ENCODE measurements at regions not wholly inside any gene's neighbourhood (a gene's known extent, or its start where the extent isn't known, plus 50 kb on each side); places are given as distances from the start of the nearest gene placed in this dataset.

GRCh38 chr10:130745251-130745650 is 566.3 kb downstream of the TCERG1L start:
- no peak for DNase-seq (ENCODE audit: low read depth)

DNA sequence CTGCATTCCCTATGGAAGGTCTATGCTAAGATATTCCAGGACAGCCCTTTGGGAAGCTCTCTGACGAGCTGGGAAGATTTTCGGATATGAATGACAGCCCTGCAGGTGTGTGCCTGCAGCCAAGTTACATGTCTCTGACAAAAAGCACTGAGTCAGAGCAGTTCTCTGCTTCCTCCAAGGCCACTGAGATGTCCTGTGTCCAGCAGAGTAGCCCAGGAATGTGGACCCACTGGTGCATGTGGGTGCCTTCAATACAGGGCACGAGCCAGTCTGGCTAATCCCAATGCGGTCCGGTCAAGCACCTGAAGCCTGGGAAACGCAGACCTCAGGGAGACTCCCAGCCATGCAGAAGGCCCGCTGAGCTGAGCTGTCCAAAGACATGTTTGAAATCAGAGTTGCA is 565.7 kb downstream of the TCERG1L start:
- DNase-seq (ENCODE audit: low read depth) = no peak

DNA sequence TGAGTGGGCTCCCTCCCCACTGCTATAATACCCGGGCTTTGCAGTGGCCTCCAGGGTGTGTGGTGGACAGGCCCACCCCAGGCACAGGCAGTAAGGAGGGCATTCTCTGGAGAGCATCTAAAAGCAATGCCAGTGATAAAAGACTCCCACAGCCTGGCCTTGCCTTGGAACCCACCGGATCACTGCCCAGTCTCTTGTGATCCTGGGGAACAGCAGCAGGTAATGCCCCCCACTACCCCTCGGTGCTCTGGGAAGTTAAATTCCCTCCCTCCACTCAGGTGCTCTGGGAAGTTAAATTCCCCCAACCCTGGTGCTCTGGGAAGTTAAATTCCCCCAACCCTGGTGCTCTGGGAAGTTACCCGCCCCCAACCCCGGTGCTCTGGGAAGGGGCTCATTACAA is 565.2 kb downstream of the TCERG1L start:
- no peak for DNase-seq (ENCODE audit: low read depth)

DNA sequence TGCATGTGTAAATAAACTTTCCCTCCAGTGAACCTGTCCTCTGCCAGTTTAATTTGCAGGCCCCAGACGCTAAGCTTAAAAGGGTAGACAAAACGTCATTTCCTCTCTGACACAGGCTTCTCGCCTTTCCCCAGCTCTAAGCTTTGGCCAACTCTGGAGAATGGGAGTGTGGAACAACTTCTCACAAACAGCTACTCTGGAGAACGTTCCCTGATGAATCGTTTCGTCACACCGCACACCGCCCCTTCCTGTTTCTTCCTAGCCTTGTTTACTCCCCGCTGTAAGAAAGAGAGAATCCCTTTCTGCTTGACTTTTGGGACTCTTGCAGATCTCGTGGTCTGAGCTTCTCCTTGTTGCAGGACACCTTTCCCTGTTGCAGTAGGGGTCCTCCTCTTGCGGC is 564.2 kb downstream of the TCERG1L start:
- DNase-seq (ENCODE audit: low read depth) = no peak

- no peak for DNase-seq (ENCODE audit: low read depth)
Measured at GRCh38 chr10:130747946-130748345, 563.6 kb downstream of the TCERG1L start.

- DNase-seq (ENCODE audit: low read depth) = no peak
Measured at GRCh38 chr10:130748409-130749057, 563.0 kb downstream of the TCERG1L start.

GRCh38 chr10:130749911-130750310 is 561.6 kb downstream of the TCERG1L start:
- no peak for DNase-seq (ENCODE audit: low read depth)

GRCh38 chr10:130750441-130750840 is 561.1 kb downstream of the TCERG1L start:
- DNase-seq (ENCODE audit: low read depth) = no peak

DNA sequence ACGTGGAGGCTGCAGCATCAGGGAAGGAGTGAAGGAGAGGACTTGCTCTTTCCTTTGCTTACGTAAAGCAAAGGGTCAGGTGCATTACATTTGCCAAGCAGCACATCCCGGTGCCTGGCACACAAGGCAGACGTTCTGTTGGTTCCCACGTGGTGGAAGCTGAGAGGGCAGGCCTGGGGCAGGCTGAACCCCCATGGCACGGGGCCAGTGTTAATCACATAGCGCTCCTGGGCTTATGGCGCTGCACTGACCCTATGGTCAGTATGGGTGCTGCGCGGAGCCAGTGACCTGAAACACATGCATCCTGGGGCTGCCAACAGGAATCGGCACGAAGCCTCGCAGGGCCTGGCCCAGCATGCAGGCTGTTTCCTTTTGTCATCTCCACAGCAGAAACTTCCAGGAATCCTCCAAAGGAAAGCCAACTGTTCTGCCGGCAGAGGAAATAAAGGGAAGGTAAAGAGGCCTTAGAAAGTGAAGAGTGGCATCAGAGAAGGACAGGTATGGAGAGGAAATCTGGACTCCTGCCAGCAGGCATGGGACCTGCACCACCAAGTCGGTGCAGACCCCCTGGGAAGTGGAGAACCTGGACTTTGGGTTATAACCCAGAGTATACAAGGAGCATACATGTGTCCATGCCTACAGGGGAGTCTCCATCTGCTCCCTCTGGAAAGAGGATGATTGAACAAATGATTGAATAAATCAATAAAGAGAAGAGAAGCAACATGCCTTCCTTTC is 560.2 kb downstream of the TCERG1L start:
- DNase-seq (ENCODE audit: low read depth) = no peak

DNA sequence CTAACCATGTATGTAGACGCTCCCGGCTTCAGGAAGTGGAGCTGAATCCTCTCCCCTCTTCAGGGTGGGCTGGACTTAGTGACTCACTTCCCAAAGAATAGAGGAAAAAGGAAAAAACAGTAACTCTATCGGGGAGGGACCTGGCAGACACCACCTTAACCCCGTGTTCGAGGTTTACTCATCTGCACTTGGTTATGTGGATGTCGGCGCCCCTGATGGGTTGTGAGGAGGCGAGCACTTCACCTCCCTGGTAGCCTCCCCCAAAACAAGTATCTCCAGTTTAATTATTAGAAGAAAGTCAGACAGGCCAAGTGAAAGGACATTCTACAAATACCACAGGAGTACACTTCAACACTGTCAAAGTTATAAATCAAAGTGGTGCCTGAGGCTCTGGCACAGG is 559.7 kb downstream of the TCERG1L start:
- no peak for DNase-seq (ENCODE audit: low read depth)

- no peak for DNase-seq (ENCODE audit: low read depth)
Measured at GRCh38 chr10:130756651-130757050, 554.9 kb downstream of the TCERG1L start.

- no peak for DNase-seq (ENCODE audit: low read depth)
Measured at GRCh38 chr10:130757271-130757670, 554.2 kb downstream of the TCERG1L start.

DNA sequence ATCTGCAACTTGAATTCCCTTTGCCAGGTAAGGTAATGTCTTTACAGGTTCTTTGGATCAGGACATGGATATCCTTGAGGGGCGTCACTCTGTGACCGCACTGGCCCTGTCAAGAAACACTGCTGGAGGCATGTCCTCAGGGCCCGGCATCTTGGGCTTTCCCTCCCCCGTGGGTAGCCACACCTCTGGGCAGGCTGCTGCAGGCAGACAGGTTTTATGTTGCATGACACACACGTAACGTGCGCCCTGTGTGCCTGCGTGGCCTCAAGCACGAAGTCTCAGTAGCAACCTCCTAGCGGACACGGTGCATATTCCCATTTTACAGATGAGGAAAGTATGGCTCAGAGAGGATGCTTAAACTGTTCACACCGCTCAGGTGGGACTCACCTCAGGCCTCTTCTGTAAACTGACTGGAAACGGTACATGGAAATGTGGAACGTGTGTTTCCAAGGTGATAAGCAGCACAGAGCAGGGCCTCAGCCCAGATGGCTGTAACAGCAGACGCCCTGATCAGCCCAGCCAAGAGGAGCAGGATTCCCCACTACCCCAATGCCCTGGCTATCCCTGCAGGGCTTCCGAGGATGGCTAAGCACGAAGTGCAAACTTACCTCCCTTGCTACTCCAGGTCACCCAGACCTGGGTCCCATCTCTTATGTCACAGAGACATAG is 553.6 kb downstream of the TCERG1L start:
- DNase-seq (ENCODE audit: low read depth) = no peak

DNA sequence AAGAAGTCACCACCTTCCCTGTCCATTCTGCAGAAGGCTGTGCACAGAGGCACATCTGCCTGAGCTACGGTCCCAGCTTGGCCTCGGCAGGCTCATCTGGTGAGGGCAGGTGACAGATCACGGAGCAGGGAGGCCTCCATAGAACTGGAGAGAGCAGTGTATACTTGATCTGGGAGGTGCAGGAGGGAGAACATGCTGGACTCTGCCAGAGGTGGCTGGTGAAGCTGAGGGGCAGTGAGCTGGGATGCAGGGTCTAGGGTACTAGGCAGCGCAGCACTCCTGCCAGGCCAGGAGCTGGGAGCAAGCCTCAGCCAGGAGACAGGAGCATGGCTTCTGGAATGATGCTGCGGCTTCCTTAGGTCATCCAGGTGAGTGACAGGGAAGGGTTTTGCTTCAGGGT is 553.0 kb downstream of the TCERG1L start:
- DNase-seq (ENCODE audit: low read depth) = no peak

DNA sequence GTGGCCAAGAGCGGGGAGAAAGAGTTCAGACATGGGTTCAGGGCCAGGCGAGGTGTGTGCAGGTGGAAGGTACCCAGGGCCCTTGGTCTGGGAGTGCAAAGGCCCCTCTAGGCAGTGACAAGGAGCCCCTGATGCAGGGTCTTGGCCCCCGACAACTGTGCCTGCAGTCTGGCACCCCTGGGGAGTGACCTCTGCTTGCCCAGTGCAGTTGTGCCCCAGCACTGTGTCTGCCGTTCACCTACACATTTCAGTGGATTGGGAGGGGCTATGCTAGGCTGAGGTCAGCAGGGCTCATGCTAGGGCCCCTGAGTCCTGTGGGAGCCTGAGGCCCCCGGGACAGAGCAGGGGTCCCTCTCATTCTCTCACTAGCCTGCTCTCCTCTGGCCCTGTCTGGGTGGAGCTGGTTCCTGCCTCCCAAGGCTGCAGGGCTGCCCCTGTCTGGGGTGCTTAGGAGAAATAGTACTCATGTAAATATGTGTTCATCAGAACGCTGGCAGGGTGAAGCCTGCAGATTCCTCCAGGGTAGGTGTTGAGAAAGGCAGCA is 550.4 kb downstream of the TCERG1L start:
- DNase-seq (ENCODE audit: low read depth) = no peak

GRCh38 chr10:130761788-130762301 is 549.7 kb downstream of the TCERG1L start:
- DNase-seq (ENCODE audit: low read depth) = no peak

- no peak for DNase-seq (ENCODE audit: low read depth)
Measured at GRCh38 chr10:130762491-130762890, 549.0 kb downstream of the TCERG1L start.

GRCh38 chr10:130763071-130763470 is 548.5 kb downstream of the TCERG1L start:
- DNase-seq (ENCODE audit: low read depth) = no peak

GRCh38 chr10:130763491-130763890 is 548.0 kb downstream of the TCERG1L start:
- no peak for DNase-seq (ENCODE audit: low read depth)

DNA sequence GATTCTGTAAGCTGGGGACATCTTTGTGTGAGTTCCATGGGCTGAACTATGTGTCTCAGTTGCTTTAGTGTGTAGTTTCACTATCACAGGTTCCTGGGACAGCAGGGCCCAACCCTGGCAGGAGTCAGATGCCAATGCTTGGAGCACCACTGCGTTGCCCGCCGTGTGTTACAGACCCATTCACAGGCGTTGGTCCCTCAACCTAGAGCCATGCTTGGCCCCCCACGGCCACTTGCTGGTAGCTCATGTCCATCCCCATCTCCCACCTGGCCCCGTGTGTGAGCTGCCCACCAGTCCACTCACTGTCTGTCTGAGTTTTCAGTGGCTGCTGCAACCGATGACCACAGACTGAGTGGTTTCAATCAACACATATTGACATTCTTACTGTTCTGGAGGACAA is 546.9 kb downstream of the TCERG1L start:
- no peak for DNase-seq (ENCODE audit: low read depth)

DNA sequence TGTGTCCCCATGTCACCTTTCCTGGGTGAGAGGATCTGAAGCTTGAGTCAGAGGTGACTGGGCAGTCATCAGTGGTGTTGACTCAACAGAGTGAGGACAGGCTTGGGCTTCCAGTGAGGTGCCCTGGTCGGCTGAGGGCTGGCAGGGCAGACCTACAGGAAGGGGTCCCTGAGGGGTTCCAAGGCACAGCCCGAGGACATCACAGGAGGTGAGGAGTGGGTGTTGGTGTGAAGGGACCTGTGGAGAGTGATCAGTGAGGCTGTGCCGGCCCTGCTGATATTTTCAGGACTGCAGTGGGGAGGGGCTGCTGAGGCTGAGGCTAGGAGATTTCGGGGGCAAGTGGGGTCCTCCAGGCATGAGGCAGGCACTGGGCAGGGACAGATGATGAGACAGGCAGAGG is 545.5 kb downstream of the TCERG1L start:
- no peak for DNase-seq (ENCODE audit: low read depth)

DNA sequence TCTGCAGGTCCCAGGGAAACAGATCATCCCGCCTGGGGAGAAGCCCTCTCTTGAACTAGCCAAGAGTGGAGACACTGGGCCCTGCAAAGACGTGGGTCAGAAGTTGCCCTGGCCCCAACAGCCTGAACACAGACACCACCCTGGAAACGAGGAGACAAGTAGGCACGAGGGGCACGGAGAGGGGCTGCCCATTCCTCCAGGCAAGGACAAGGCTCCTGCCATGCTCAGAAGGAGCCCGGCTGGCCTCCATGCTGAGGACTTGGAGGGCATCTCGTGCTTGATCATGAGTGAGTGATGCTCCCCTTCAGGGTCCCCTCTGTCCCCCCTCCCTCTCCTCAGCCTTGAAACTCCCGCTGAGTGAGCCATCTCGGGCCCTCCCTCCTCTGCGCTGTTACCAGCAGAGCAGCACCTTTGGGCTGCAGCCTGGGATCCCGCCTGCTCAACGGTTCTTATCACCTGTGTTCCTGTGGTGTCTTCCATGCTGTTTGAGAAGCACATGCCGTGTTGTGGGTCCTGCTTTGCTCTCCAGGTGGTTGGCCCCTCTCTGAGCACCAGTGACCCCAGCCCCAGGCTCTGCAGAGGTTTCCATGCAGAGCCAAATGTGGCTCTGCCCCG is 544.3 kb downstream of the TCERG1L start:
- DNase-seq (ENCODE audit: low read depth) = no peak
